Umbilical cord (tissue), 1 donor: ENCODE measurements at regions not wholly inside any gene's neighbourhood (a gene's known extent, or its start where the extent isn't known, plus 50 kb on each side); places are given as distances from the start of the nearest gene placed in this dataset.
"Not testable (repeated sequence)": the region's sequence is repeated elsewhere in the genome, so short reads cannot be mapped to it uniquely, and the experiment has no call there.

Source experiments
- DNase-seq: peaks from one replicate; pipeline ENCODE4 v3.0.0-alpha.2; 2015; ENCODE audit warnings: low spot score

DNA sequence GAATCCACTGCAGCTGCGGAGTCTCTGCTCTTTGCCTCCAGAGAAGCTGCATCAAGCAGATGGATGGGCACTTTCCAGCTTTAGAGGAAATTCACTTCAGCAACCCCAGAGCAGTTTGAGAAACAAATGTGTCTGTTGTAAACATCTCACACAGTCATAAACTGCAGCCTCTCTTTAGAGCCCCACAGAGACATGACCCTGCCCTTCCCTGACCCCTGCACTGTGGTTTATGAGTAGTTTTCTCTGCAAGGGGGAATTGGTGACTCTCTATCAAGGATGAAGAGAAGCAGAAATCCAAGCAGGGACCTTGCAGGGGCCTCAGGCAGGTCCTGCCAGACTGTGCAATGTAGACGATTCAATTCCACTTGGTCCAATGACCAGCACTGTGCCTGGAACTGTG lies 160.2 kb downstream of the SH2D4B start:
- DNase-seq: no peak

DNA sequence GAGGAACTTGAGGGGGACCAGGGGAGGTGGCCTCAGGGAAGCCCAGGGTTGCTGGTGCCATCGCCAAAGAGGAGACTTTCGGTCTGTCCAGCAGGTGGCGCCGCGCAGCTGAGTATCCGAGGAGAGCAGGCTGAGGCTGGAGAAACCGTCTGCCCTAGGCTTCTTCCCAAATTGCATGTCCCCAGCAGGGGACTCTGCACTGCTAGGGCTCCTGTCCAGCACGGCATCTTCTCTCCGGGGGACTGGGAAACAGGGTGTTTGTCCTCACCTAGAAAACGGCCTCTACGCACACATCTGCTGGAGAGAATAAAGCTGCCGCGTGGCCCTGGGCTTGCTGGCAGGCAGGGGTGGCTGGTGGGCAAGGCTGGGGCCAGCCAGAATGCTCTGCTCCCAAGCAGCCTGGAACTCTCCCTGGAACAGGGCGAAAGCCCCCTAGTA lies 161.9 kb downstream of the SH2D4B start:
- peak; percentile 75 for DNase-seq

DNA sequence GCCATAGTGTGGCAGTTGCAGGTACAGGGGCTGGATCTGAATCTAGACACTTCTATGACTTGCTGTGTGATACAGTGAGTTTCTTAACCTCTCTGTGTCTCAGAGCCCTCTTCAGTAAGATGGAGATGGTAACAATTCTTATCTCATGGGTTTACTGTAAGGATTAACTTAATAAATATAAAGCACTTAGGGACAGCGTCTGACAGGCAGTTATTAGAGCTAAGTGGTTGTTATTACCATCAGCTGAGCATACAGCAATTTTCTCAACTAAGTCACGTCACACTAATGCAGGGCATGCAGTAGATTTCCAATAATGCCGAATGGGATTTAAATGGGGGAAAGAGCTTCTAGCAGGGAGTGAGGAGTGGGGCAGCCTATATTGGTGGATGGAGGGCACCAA lies 162.6 kb downstream of the SH2D4B start:
- DNase-seq: no peak

DNA sequence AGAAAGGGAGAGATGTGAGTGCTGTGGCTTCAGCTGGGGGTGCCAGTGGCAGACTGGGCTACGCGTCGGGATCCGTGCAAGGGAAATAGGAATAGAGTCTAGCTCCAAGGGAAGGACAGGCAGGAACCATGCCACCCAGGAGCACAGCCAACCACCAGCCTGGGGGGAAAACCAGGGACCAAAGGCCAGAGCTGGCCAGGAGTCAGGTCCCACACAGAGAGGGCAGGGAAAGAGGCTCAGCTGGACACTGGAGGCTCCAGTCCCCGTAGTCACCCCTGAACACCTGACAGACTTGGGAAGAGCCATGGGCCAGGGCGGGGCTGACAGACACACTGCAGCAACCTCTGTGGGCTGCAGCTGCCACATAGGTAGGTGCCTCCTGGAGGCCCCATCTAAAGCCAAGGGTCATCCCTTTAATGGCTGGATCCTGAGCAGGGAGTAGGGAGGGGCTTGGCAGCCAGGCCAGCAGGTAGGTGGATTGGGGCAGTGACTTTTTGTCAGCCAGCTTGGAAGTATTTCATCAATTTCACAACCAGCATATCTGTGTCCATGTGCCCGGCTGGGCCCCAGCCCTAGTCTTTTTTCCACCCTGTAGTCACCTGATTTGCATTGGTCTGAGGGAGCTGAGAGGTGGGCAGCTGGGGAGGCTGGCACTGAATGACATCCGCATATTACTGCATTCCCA lies 163.2 kb downstream of the SH2D4B start:
- DNase-seq: no peak

DNA sequence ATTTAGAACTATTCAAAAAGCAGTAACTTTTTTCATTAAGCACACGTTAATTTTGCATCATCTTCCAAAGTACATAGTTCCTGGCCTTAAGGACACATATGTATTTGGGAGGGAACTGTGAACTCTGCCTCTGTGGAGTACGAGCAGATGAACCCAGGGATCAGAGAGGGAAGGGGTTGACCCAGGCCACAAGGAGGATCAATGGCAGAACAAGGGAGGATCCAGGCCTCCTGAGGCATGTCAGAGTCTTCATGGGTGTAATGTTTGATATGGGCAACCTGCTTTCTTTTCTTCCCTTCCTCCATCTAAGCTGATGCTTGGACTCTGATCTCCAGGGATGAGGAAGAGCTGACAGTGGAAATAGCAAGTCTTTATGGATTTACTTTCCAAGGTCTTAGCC lies 164.0 kb downstream of the SH2D4B start:
- peak; percentile 2 for DNase-seq

DNA sequence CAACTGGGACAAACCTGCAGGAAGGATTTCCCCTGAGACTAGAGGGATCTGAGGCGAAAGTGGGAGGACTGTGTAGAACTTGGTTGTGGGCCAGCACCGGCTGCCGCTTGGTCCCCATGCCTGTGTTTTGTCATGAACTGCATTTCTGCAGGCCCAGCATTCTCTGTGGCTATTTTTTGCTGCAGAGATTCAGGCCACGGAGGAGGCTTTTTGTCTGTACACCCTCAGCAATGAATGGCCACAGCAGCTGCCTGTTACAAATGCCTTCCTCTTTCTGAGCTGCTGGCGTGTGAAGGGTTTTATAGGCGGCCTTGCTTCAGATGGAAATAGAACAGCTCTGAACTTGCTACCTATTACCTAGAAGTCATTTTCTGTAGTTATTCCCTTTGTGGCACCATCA lies 164.4 kb downstream of the SH2D4B start:
- DNase-seq: peak; percentile 76

DNA sequence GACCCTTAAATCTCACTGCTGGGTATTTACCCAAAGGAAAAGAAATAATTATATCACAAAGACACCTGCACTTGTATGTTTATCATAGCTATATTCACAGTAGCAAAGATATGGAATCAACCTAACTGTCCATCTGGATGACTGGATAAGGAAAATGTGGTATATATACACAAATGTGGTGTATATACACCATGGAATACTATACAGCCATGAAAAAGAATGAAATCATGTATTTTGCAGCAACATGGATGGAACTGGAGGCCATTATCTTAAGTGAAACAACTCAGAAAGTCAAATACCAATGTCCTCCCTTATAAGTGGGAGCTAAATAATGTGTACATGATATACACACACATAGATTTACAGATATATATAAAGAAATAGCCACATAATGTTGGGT lies 168.2 kb downstream of the SH2D4B start:
- DNase-seq: no peak

DNA sequence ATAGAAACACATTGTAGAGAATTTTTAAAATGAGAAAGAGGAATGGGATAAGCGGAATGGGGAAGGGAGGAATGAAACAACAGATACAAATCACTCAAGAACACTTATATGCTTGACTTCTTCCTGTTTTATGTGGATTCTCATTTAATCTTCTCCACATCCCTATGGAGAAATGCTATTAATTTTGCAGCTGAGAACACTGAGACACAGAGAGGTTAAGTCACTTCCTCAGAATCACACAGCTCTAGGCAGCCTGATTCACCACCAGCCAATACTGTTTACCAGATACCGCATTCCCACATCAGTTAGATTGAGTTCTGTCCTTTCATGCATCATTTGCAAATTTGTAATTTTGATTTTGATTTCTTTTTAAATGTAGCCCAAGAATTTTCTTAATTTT lies 170.5 kb downstream of the SH2D4B start:
- no peak for DNase-seq

DNA sequence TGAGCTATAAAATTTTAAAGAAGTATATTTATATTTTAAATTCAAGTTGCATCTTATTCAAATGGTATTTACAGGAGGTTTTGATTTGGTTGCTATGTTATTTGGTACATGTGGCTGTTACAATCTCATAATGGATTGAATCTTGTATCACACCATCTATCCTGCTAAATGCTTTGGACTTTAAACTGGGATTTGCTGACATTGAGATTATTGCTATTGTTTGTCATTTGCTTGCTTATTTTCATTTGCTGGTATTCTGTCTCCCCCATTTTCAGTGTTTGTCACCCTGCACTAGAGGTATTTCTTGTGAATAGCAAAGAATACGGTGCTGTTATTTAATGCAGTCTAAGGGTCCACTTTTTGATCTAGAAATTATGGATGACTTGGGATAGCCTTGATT lies 171.1 kb downstream of the SH2D4B start:
- DNase-seq: no peak

DNA sequence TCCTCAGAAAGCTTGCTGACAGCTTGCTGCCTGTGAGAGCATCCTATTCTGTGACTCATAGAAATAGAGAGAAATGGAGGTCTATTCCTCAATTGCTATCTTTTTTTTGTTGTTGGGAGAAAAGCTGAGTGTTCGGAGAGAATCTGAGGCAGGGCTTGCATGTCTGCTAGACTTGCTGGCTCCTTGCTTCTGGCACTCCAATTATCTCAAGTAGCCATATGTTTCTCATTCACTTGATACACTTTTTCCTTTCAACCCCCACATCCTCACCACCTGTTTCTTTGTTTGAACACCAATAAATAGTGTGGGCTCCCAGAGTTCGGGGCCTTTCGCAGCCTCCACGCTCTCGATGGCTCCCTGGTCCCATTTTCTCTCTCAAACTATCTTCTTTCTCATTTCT lies 172.2 kb downstream of the SH2D4B start:
- no peak for DNase-seq

DNA sequence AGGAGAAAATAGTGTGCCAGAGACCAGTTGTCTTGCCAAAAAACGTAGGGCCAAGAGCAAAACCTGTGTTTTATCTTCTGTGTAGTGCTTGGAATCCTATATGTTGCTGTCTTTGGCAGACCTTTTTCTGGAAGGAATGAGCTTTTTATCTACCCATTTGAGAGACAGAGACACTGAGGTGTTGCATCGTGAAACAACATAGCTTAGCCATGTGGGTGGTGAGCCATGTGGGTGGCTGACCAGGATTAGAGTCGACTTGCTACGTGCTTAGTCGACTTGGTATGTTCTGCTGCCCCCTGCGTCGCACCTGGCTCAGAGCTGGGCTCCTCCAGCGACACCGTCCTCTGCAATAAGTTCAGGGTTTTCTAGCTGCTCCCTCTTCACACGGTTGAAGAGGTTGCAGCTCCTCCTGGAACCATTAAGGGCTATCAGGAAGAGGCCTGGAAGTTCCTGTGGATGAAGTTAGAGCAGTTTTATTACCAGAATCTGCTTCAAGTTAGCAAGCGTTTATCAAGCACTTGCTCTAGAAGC lies 175.8 kb downstream of the SH2D4B start:
- DNase-seq: no peak

DNA sequence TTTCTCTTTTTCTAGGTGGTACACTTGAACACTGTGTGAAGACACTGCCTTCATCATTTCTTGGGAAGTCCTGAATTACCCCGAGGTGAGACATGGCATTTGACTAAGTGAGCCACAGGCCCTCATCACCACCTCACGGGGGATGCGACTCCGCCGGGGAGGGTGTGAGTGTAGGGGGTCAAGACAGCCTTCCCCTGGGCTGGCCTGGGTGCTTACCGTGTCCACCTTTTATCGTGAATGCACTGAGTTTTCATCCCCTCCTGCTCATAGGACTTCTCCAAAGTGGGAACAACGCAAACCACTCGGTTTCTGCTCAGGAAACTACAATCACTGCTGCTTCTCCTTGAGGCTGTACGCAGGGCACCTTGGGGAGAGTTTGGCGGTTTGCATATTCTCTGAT lies 176.9 kb downstream of the SH2D4B start:
- DNase-seq: no peak

DNA sequence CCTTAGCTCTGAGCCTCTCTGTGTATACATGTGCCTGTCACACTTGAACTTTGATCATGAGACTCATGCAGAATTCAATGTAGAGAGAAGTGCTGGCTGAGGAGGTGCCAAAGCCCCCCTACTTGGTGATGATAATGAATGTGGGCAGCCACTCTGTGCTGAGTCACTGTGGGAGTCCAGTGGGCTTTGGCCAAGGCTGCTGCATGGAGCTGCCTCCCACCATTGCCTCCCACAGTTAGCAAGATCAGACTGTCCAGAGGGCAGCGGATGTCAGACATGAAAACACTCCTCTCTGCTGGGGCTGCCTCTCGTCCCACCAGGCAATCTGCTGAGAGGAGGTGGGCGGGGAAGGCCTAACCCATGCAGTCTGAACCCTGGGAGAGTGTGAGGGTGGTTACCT lies 180.3 kb downstream of the SH2D4B start:
- no peak for DNase-seq

DNA sequence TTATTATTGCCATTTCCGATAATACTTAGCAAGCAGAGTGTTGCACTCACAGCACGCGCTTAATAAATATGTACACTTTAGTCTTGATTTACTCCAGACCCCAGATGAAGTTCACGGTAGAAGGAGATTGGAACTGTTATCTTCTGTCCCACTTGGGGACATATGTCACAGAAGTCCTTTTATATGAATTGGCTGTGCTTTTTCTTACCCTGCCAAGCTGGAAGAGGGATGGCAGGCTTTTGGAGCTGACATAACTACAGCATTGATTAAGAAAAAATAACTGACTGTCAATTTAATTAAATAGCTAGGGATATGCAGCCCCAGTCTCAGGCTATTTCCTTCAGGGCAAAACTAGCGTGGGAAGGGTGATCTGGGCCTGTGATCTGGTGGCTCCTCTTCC lies 182.2 kb downstream of the SH2D4B start:
- DNase-seq: no peak

DNA sequence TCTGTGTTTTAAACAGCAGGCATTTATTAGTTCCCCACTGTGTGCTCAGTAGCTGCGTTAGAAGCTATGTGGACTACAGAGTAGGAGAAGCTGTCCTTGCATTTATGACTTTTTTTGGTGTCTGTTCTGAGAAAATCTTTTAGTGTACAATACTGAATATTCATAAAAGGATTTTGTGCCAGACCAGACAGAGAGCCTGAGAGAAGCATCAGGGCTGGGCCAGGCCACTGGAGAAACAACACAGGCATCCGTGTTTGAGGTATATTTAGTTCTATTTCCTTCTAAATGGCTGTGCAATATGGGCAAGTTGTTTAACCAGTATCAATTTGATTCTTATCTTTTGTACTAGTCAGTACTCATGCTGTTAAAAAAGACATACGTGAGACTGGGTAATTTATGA lies 182.8 kb downstream of the SH2D4B start:
- DNase-seq: no peak

DNA sequence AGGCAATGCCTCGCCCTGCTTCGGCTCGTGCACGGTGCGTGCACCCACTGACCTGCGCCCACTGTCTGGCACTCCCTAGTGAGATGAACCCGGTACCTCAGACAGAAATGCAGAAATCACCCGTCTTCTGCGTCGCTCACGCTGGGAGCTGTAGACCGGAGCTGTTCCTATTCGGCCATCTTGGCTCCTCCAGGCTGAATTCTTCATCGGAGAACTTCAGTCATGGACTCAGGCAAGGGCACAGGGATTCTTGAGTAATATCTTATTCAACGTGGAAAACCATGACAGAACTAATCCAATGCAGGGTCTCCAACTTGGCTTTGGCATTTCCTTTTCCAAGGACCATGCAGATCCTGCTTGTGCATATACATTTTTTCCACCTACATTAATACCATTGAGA lies 190.7 kb downstream of the SH2D4B start:
- DNase-seq: not testable (repeated sequence)

DNA sequence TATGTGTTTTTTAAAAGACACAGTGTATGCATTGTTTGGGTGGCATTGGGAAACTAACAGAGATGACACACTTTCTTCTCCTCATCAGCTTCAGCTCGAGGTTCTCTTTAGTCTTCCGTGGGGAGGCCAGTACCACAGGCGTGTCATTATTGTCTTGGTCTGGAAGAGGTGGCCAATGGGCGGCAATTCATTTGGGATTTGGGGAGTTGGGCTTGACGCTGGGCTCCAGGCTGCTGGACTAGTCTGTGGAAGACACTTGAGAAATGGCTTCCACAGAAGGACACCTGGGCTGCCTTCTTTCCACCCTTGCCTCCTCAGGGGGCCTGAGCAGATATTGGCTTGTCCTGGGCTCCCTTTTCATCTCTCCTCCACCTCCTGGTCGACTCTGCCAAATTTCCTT lies 192.2 kb downstream of the SH2D4B start:
- DNase-seq: no peak

DNA sequence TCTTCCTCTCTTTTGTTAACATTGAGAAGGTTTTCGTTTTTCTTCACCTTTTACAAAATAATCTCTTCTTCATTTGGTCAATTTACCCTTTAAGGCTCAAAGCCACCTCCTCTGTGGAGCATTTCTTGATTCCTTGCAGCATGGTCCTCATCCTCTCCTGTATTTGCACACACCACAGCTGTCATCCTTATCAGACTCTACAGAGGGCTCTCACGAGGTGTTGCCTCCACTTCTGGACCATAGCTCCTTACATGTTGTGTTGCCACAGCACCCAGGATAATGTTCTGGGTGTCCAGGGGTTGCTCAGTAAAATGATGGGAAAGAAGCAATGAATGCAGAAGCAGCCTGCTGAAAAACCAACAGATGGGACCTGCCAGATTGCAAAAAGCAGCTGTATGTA lies 192.8 kb downstream of the SH2D4B start:
- DNase-seq: no peak

DNA sequence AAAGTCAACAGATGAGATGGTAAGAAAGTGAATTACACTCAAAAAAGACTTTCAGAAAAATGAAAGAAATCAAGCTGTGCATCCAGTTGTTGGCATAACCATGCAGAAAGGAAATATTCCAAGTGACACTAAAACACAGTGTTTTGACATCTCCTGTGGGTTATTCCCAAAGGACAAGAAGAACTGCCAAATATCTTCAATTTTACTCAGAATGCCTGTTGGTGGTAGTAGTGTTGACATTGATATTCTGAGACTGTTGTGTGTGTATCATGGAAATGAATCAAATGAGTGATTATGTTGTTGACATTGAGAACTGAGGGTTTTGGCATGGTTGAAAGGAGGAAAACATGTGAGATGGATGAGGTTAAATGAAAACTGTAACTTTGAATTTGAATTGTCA lies 196.9 kb downstream of the SH2D4B start:
- no peak for DNase-seq

DNA sequence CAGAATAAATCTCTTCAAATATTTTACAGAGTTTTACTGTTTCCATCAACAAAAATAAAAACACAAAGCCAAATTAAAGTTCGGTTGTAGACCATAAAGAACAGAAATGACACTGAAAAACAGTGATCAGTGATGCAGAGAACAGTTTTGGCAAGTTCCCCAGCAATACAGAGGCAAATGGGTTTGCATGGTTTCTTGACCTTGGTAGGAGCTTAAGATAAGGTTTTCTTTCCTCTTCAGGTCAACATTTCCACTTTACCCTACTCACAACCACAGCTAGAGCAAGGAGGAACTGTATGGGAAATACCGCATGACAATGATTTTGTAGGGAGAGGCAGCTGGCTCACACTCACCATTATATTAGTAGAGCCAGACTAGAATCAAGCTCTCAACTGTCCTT lies 199.5 kb downstream of the SH2D4B start:
- no peak for DNase-seq

DNA sequence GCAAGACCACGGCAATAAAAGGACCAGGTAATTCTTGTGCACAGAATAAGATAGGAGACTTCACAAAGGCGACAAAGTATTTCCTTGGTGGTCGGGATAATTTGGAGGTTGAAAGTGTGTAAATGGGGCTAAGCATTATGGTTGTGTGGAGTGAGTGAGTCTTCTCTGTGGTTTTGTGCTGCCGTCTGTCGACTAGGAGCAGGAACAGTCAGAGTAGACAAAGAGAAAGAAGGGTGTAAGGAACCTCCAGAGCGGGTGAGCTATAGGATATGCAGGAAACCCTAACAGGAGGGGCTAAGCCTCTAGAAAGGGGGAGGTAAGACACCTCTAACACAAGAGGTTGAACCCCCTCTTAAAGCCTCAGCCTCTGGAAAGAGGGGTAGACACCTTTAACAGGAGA lies 201.6 kb downstream of the SH2D4B start:
- no peak for DNase-seq

DNA sequence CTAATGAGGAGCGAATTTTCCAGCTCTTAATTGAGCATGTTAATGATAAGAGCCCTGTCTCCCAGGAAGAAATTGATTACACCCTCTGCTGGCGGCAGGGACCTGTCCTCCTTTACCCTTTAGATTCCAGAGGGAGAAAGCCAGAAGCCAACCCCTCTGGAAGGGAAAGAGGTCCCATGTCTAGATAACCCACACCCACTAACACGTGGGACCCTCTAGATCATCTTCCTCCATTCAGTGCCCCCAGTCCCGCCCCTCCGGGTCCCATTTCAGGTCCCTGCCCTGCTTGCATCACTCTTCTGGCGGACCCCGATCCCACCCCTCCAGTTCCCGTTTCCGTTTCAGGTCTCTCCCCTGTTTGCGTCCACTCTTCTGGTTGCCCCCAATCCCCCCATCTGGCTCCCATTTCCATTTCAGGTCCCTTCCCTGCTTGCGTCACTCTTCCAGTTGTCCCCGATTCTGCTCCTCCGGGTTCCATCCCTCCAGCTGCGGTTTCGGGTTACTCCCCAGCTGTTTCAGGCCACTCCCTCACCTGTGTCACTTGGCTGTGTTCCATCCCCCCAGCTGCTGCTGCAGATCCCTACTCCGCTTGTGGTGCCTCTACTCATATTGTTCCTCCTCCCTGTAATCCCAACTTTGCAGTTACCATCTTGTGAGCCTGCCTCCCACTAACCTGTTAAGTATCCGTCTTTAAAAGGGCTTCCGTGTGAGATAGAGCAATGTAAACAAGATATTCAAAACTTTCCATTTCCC lies 202.4 kb downstream of the SH2D4B start:
- no peak for DNase-seq

DNA sequence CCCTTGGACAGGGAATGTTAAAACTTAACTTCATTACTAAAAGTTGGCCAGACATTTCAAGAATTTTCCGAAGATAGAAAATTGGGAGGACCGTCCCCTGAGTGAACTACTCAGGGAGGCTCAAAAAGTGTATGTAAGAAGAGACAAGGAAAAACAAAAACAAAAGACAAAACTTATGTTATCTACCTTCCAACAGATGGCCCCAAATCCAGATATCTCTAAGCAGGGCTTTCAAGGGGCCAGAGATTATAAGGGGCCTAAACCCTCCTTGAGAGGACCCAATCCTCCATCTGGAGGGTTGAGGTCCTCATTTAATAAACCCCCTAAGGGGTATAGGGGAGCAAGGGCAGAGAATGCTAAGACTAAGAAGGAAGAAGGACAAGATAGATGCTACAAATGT lies 203.6 kb downstream of the SH2D4B start:
- DNase-seq: no peak
